Smooth muscle cell (in vitro differentiated cells): ENCODE measurements at regions not wholly inside any gene's neighbourhood (a gene's known extent, or its start where the extent isn't known, plus 50 kb on each side); places are given as distances from the start of the nearest gene placed in this dataset.

Experiments
- DNase-seq: peaks from one replicate; lab custom pipeline; 2025; ENCODE audit not compliant: unreplicated experiment; lab: John Stamatoyannopoulos, UW
- H2AFZ ChIP-seq: fragments of 200-600 bp; sonication (generic); 2 replicates; pipeline ENCODE4 v1.6.0; 2016; ENCODE audit warnings: antibody characterized with exemption, low read depth, mild to moderate bottlenecking
- H3F3A ChIP-seq: fragments of 200-600 bp; sonication (generic); 2 replicates; pipeline ENCODE4 v1.6.0; 2017; ENCODE audit warnings: antibody characterized with exemption, low read depth
- H3K27ac ChIP-seq: fragments of 200-600 bp; sonication (generic); 2 replicates; pipeline ENCODE4 v1.5.1; 2016; ENCODE audit warnings: low read depth, mild to moderate bottlenecking
- H3K27me3 ChIP-seq: fragments of 200-600 bp; sonication (generic); 2 replicates; pipeline ENCODE4 v1.6.1; 2016; ENCODE audit warnings: low read depth, mild to moderate bottlenecking
- H3K36me3 ChIP-seq: fragments of 200-600 bp; sonication (generic); 2 replicates; pipeline ENCODE4 v1.5.1; 2016; ENCODE audit warnings: low read depth
- H3K4me1 ChIP-seq: fragments of 200-600 bp; sonication (generic); 2 replicates; pipeline ENCODE4 v1.5.1; 2016; ENCODE audit warnings: low read depth
- H3K4me2 ChIP-seq: fragments of 200-600 bp; sonication (generic); 2 replicates; pipeline ENCODE4 v1.6.0; 2016; ENCODE audit warnings: mild to moderate bottlenecking
- H3K4me3 ChIP-seq: fragments of 200-600 bp; sonication (generic); 2 replicates; pipeline ENCODE4 v1.5.1; 2016; ENCODE audit warnings: mild to moderate bottlenecking
- H3K79me2 ChIP-seq: fragments of 200-600 bp; sonication (generic); 2 replicates; pipeline ENCODE4 v1.6.0; 2016; ENCODE audit warnings: low read depth, mild to moderate bottlenecking
- H3K9ac ChIP-seq: fragments of 200-600 bp; sonication (generic); 2 replicates; pipeline ENCODE4 v1.6.0; 2016; ENCODE audit warnings: low read depth
- H3K9me3 ChIP-seq: fragments of 200-600 bp; sonication (generic); replicated peaks from 2 replicates; pipeline ENCODE4 v1.5.1; 2016; ENCODE audit warnings: low read depth
- H4K20me1 ChIP-seq: fragments of 200-600 bp; sonication (generic); 2 replicates; pipeline ENCODE4 v1.6.0; 2016; ENCODE audit warnings: low read depth
- WGBS: methylation state at CpG from one replicate; pipeline ENCODE4 v1.1.7; 2016; ENCODE audit warnings: low lambda C conversion rate; 5-methylcytosine and 5-hydroxymethylcytosine counted together
- TF ChIP-seq, protein P1 (sequence below): fragments of 200-600 bp; sonication (generic); IDR thresholded peaks from 2 replicates; pipeline ENCODE4 v1.5.1; 2017; ENCODE audit warnings: borderline replicate concordance, mild to moderate bottlenecking, antibody characterized with exemption; ENCODE audit not compliant: insufficient read depth, poor library complexity, severe bottlenecking

DNA sequence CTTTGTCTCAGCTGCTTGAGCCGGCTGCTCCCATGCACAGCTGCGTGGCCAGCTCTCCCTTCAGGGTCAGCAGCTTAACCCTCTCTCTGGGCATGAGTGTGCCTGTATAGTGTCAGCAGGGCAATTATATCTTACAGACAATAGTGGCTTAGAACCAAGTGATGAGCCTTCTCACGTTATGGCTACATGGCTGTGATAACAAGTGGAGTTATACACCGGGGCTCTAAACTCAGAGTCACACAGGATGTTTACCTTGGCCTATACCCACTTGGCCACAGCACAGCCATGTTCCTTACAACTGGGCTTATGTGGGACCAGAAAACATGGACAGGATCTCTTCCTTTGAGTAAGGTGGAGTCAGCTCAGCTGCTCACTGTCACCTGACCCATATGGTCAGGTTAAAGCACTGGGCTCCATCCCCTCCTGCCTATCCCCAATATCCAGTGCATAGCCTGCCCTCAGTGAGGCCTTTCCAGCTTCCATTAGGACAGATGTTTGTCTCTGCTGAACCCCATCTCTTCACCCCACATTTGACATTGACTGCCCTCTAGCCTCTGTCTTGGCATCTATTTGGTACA, 294.2 kb upstream of the NCKAP5 start:
- Histone ChIP-seq H3K9ac (no peak overlapping the region), H3K36me3 (no peaks in the 10 kb centered on the region), H3K9me3 (no peaks in the 10 kb centered on the region), H2AFZ (no peak overlapping the region), H3K4me2 (no peak overlapping the region), H3K27me3 (peaks cover 12% of the 10 kb centered on the region), H4K20me1 (no peaks in the 10 kb centered on the region), H3F3A (no peaks in the 10 kb centered on the region), H3K79me2 (no peaks in the 10 kb centered on the region), H3K27ac (no peak overlapping the region), H3K4me3 (no peak overlapping the region), H3K4me1 (no peaks in the 10 kb centered on the region)
- TF ChIP-seq, protein P1, sequence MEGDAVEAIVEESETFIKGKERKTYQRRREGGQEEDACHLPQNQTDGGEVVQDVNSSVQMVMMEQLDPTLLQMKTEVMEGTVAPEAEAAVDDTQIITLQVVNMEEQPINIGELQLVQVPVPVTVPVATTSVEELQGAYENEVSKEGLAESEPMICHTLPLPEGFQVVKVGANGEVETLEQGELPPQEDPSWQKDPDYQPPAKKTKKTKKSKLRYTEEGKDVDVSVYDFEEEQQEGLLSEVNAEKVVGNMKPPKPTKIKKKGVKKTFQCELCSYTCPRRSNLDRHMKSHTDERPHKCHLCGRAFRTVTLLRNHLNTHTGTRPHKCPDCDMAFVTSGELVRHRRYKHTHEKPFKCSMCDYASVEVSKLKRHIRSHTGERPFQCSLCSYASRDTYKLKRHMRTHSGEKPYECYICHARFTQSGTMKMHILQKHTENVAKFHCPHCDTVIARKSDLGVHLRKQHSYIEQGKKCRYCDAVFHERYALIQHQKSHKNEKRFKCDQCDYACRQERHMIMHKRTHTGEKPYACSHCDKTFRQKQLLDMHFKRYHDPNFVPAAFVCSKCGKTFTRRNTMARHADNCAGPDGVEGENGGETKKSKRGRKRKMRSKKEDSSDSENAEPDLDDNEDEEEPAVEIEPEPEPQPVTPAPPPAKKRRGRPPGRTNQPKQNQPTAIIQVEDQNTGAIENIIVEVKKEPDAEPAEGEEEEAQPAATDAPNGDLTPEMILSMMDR, result no peak
- DNase-seq, result no peak
- 90% methylated on average over 4 of the region's 4 CpGs for WGBS

DNA sequence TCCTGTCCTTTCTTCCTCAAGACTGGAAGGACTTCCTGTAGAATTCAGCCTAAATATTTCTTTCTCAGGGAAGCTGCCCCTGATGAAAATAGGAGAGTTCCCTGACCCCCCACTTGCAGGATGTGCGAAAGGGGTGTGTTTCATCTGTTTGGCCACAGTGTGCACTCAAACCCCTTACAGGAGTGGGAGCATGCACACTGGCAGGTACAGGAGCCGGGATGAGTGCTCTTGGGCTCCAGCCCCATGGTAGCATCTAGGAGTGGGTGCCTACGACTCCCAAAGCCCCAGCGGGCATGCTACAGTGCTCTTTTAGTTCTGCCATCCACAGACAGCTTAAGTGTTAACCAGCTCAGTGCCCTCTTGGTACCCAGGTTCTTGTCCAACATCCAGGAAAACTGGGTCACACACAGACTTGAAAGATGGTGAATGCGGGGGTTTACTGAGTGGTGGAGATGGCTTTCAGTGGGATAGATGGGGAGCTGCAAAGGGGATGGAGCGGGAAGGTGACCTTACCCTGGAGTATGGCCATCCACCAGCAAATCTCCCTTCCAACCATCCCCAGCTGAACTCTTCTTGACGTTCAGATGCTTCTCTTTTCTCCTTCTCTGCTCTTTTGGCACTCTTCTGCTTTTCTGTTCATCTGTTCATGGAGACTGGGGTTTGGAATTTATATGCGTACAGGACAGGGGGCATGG, 295.0 kb upstream of the NCKAP5 start:
- Histone ChIP-seq H3K4me1 (no peaks in the 10 kb centered on the region), H3F3A (no peaks in the 10 kb centered on the region), H3K79me2 (no peaks in the 10 kb centered on the region), H2AFZ (no peak overlapping the region), H3K9ac (no peak overlapping the region), H4K20me1 (no peaks in the 10 kb centered on the region), H3K4me2 (no peak overlapping the region), H3K27ac (no peak overlapping the region), H3K27me3 (peaks cover 12% of the 10 kb centered on the region), H3K4me3 (no peak overlapping the region), H3K9me3 (no peaks in the 10 kb centered on the region), H3K36me3 (no peaks in the 10 kb centered on the region)
- TF ChIP-seq, protein P1, result no peak
- no peak for DNase-seq
- WGBS, result 83% methylated on average over 8 of the region's 8 CpGs

DNA sequence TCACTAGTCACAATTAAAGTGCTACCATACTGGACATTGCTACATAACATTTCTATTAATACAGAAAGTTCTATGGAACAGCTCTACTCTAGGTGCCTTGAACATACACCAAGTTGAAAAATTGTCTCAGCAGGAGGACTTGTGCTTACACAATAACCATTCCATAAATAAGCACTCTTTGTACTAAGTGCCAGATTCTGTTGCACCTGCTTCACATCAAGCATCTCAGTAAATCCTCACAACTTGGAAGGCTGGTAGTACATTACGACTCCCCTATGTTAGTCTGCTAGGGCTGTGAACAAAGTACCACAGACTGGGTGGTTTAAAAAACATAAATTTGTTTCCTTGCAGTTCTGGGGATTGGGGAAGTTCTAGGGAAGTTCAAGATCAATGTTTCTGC, 296.9 kb upstream of the NCKAP5 start:
- no peaks in the 10 kb centered on the region for H3K79me2 ChIP-seq
- TF ChIP-seq, protein P1, result no peak
- peaks cover 12% of the 10 kb centered on the region for H3K27me3 ChIP-seq
- H2AFZ ChIP-seq, result no peak overlapping the region
- H3K4me2 ChIP-seq, result no peak overlapping the region
- no peaks in the 10 kb centered on the region for H4K20me1 ChIP-seq
- H3K27ac ChIP-seq, result no peak overlapping the region
- 94% methylated on average over 1 of the region's 1 CpG for WGBS
- no peak for DNase-seq
- no peaks in the 10 kb centered on the region for H3K9me3 ChIP-seq
- no peaks in the 10 kb centered on the region for H3K4me1 ChIP-seq
- no peak overlapping the region for H3K4me3 ChIP-seq
- no peak overlapping the region for H3K9ac ChIP-seq
- no peaks in the 10 kb centered on the region for H3F3A ChIP-seq
- H3K36me3 ChIP-seq, result no peaks in the 10 kb centered on the region

DNA sequence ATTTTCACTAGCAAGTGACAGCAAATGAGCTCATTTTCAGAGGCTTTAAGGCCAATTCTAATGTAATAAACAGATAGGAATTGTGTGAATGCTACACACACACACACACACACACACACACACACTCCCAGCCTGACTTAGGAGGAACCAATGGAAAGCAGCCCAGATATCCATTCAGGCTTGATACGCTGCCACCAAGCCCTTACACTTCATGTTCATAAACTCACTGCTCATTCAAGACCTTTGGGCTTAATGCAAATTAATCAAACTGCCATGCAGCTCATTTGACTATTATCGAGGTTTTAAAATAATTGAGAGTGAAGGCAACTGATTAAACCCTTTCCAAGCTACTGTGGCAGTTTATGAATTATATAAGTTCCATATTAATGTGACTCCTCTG, 298.9 kb upstream of the NCKAP5 start:
- peaks cover 12% of the 10 kb centered on the region for H3K27me3 ChIP-seq
- H3K9ac ChIP-seq, result no peak overlapping the region
- TF ChIP-seq, protein P1, result no peak
- DNase-seq, result no peak
- H3K27ac ChIP-seq, result no peak overlapping the region
- H3F3A ChIP-seq, result no peaks in the 10 kb centered on the region
- no peaks in the 10 kb centered on the region for H4K20me1 ChIP-seq
- no peak overlapping the region for H3K4me3 ChIP-seq
- WGBS, result 84% methylated on average over 2 of the region's 2 CpGs
- H3K9me3 ChIP-seq, result no peaks in the 10 kb centered on the region
- no peaks in the 10 kb centered on the region for H3K79me2 ChIP-seq
- H3K4me1 ChIP-seq, result no peaks in the 10 kb centered on the region
- no peak overlapping the region for H2AFZ ChIP-seq
- no peaks in the 10 kb centered on the region for H3K36me3 ChIP-seq
- no peak overlapping the region for H3K4me2 ChIP-seq
